ENCODE measurements at regions not wholly inside any gene's neighbourhood (a gene's known extent, or its start where the extent isn't known, plus 50 kb on each side); places are given as distances from the start of the nearest gene placed in this dataset.

DNA sequence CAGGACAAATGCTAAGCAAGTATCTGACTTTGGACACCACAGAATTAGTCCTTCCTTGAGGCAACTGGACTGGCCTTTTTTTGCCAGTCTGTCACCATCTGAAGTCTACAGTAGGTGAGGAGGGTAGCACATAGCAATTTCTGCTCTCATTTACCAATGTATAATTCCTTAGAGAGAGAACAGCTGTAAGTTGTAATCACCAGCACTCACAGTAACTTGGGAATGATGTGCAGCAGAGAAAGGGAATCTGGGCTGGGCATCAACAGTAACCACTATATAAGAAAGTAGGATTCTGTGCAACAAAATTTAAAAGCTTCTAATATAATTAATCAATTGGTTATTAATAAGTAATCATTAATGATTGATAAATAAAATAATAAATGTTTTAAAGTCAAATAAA is 86.3 kb upstream of the FAT3 start:
- TF ChIP-seq, protein P1, sequence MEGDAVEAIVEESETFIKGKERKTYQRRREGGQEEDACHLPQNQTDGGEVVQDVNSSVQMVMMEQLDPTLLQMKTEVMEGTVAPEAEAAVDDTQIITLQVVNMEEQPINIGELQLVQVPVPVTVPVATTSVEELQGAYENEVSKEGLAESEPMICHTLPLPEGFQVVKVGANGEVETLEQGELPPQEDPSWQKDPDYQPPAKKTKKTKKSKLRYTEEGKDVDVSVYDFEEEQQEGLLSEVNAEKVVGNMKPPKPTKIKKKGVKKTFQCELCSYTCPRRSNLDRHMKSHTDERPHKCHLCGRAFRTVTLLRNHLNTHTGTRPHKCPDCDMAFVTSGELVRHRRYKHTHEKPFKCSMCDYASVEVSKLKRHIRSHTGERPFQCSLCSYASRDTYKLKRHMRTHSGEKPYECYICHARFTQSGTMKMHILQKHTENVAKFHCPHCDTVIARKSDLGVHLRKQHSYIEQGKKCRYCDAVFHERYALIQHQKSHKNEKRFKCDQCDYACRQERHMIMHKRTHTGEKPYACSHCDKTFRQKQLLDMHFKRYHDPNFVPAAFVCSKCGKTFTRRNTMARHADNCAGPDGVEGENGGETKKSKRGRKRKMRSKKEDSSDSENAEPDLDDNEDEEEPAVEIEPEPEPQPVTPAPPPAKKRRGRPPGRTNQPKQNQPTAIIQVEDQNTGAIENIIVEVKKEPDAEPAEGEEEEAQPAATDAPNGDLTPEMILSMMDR (IDR thresholded peaks at IDR 0.05; ENCODE audit: poor library complexity) = no peak
- no peak for TF ChIP-seq EZH2 (IDR thresholded peaks at IDR 0.05; ENCODE audit: borderline replicate concordance)

Data from hepatocyte (in vitro differentiated cells).